Activated CD4-positive, alpha-beta T cell treated with anti-CD3 and anti-CD28 coated beads for 36 hours (primary cell): ENCODE measurements at regions not wholly inside any gene's neighbourhood (a gene's known extent, or its start where the extent isn't known, plus 50 kb on each side); places are given as distances from the start of the nearest gene placed in this dataset.

Source experiments
- ATAC-seq: fragments of 200-7000 bp; cut with Tn5 transposase; one replicate; pipeline ENCODE4 v1.10.0; 2021; ENCODE audit warnings: mild to moderate bottlenecking, moderate library complexity
- CTCF ChIA-PET: fragments of 350-600 bp; sonication (Branson Sonifier 250); formaldehyde crosslinking; loops from one replicate; lab custom pipeline; 2021; ENCODE audit warnings: antibody characterized with exemption; lab: Charles Lee
- POLR2A ChIA-PET: fragments of 350-600 bp; sonication (Branson Sonifier 250); formaldehyde crosslinking; loops from one replicate; lab custom pipeline; 2021; ENCODE audit warnings: antibody characterized with exemption, inconsistent platforms; lab: Charles Lee
- DNase-seq: peaks from one replicate; pipeline ENCODE4 v3.0.0-alpha.2; 2020
- H3K27ac Mint-ChIP-seq: one replicate; pipeline ENCODE4 v1.8.0; 2021; ENCODE audit warnings: mixed read lengths
- H3K27me3 Mint-ChIP-seq: one replicate; pipeline ENCODE4 v1.8.0; 2021; ENCODE audit warnings: mixed read lengths
- H3K36me3 Mint-ChIP-seq: one replicate; pipeline ENCODE4 v1.8.0; 2021; ENCODE audit warnings: low read depth, mixed read lengths
- H3K4me1 Mint-ChIP-seq: one replicate; pipeline ENCODE4 v1.8.0; 2021; ENCODE audit warnings: mixed read lengths
- H3K4me3 Mint-ChIP-seq: one replicate; pipeline ENCODE4 v1.8.0; 2021; ENCODE audit warnings: mild to moderate bottlenecking, moderate library complexity, mixed read lengths
- H3K9me3 Mint-ChIP-seq: one replicate; pipeline ENCODE4 v1.8.0; 2021; ENCODE audit warnings: low read depth, mixed read lengths
- intact Hi-C, 2 experiments: fragments of 100-400 bp; cut with DNase I in 1 of 2; cut with micrococcal nuclease in 1 of 2; formaldehyde crosslinking; loops; one replicate each; pipeline versions ENCODE4 v1.14.2 to v1.15.1; 2022 to 2024; cut with DNase I, micrococcal nuclease

DNA sequence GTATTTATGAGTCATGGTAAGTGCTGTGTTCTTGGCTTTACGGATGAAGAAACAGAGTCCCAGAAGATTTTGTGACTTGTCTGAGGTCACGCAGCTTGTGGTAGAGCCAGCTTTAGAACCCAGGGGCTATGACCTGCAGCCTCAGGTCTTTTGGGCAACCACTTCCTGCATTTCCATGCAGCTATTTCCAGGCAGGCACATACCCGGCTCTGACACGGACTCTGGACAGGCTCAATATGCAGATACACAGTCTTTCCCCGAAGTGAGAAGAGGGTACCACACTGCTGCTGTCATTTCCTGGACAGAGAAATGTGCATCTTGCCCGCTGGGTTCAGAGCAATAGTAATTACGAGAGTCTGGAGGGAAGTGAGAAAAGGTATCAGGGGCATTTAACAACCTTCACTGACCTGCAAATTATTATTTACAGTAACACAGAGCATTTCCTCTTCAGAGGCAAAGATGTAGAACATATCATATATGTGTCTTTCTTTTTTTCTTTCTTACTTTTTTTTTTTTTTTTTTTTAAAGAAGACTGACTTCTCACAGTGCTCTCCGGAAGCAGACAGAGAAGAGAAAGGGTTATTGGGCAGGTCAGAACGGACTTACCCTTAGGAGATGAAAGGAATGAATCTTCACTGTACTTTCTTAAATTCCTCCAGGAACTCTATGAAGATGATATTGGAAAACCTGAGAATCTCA, 185.1 kb downstream of the CLIC5 start:
- peak overlapping the region; percentile 93 for H3K27ac Mint-ChIP-seq
- H3K9me3 Mint-ChIP-seq = no peaks in the 10 kb centered on the region
- H3K27me3 Mint-ChIP-seq = peaks cover 4% of the 10 kb centered on the region
- POLR2A ChIA-PET = interaction anchor here (0.7 to 1.5 kb wide), 4 partner anchors 8 to 126 kb away, joined by 3 to 6 read pairs (median 4); no protein-coding TSS in a partner anchor
- peaks cover 46% of the 10 kb centered on the region for H3K4me1 Mint-ChIP-seq
- CTCF ChIA-PET = interaction anchor here (0.5 to 1.5 kb wide), 4 partner anchors 7 to 163 kb away, joined by 3 to 4 read pairs (median 4); no protein-coding TSS in a partner anchor
- peaks cover 4% of the 10 kb centered on the region for H3K36me3 Mint-ChIP-seq
- intact Hi-C loops = loop anchor here (1.0 to 5.0 kb wide), 9 partner anchors 28 to 453 kb away; partner anchors contain the start of gene SUPT3H (in 1 of the 2)
- peak overlapping the region; percentile 63 for H3K4me3 Mint-ChIP-seq
- ATAC-seq (peak; percentile 79), DNase-seq (peak; percentile 79)

DNA sequence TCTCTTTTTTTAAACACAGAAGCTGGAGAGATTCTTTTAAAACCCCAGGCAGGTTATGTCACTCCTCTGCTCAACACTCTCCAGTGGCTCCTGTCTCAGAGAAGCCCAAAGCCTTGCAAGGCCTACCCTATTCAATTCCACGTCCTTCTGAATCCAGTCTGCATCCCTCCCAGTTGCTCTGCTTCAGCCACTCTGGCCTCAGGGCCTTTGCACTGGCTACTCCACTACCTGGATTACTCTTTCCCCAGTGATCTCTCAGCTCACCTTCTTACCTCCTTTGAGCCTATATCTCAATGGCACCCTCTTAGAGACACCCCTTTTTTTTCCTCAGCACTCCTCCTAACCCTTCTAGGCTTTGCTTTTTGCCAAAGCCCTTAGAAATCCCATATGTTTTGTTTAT, 185.8 kb downstream of the CLIC5 start:
- Mint-ChIP-seq H3K27ac (peak overlapping the region; percentile 93), H3K36me3 (peaks cover 4% of the 10 kb centered on the region), H3K4me1 (peaks cover 40% of the 10 kb centered on the region), H3K27me3 (peaks cover 5% of the 10 kb centered on the region), H3K9me3 (no peaks in the 10 kb centered on the region), H3K4me3 (peak overlapping the region; percentile 63)
- no peak for DNase-seq
- ChIA-PET CTCF (interaction anchor here (0.9 to 1.5 kb wide), 2 partner anchors 8 to 92 kb away, joined by 3 to 4 read pairs; no protein-coding TSS in a partner anchor), POLR2A (interaction anchor here (0.5 to 1.5 kb wide), 3 partner anchors 29 to 1360 kb away, joined by 3 to 5 read pairs (median 3); no protein-coding TSS in a partner anchor)
- ATAC-seq = peak; percentile 2
- intact Hi-C loops = loop anchor here (1.0 to 10.0 kb wide), 10 partner anchors 28 to 665 kb away; partner anchors contain the start of gene SUPT3H (in 1 of the 2)

DNA sequence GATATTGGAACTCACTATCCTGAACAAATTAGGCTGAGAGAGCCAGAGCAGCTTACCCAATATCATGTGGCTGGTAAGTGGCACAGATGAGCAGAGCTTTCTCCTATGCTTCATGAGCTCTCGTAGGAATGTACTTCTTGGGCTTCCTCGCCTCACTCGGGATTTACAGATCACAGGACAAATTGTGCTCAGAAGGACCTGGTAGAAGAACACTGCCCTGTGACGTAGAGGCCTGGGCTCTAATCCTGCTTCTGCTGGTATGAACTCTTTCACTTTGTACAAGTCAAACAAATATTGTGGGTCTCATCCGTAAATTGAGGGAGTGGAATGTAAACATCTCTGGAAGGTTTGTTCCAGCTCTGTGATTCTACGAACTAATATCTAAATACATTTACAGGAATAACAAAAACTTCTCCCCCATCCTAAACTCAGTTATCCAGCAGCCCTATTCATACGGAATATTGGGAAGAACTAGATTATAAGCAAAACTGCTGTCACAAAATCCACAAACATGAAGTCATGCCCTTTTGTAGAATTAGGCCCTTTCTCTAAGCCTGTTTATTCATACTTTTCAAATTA, 187.6 kb downstream of the CLIC5 start:
- DNase-seq (no peak), ATAC-seq (no peak)
- H3K27me3 Mint-ChIP-seq = peaks cover 5% of the 10 kb centered on the region
- intact Hi-C loops = loop anchor here in 1 of 2 experiments (10.0 kb wide), 1 partner anchor 663 kb away; no protein-coding TSS in a partner anchor
- no peak overlapping the region for H3K4me3 Mint-ChIP-seq
- H3K4me1 Mint-ChIP-seq = peaks cover 49% of the 10 kb centered on the region
- ChIA-PET POLR2A (no interaction called here), CTCF (interaction anchor here (0.6 to 0.8 kb wide), 2 partner anchors 17 to 820 kb away, joined by 3 to 4 read pairs; no protein-coding TSS in a partner anchor)
- no peak overlapping the region for H3K27ac Mint-ChIP-seq
- H3K9me3 Mint-ChIP-seq = no peaks in the 10 kb centered on the region
- peaks cover 4% of the 10 kb centered on the region for H3K36me3 Mint-ChIP-seq

DNA sequence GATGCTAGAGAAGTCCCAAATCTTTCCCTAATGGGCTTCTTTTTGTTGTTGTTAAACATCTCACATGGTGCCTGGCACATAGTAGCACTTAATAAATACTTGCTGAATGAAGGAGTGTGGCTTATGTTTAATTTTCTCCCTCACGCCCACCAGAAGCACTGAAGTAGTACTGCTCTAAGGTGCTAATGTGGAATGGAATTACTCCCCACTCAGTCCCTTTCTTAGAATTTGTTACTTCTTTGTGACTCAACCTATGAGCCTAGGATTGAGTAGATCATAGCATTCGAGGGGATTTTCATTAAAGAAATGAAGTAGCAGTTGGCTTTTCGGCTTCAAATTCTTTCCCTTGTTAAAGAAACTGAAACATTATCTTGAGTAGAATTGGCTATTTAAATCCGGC, 192.8 kb downstream of the CLIC5 start:
- H3K4me1 Mint-ChIP-seq = peaks cover 37% of the 10 kb centered on the region
- no peak overlapping the region for H3K4me3 Mint-ChIP-seq
- peaks cover 11% of the 10 kb centered on the region for H3K36me3 Mint-ChIP-seq
- peak overlapping the region; percentile 95 for H3K27ac Mint-ChIP-seq
- H3K27me3 Mint-ChIP-seq = peaks cover 5% of the 10 kb centered on the region
- peak; percentile 34 for DNase-seq
- intact Hi-C loops = loop anchor here (1.0 to 10.0 kb wide), 10 partner anchors 20 to 658 kb away; no protein-coding TSS in a partner anchor
- ATAC-seq = peak; percentile 88
- peaks cover 7% of the 10 kb centered on the region for H3K9me3 Mint-ChIP-seq
- POLR2A ChIA-PET = interaction anchor here (0.9 kb wide), 1 partner anchor 8 kb away, joined by 6 read pairs; no protein-coding TSS in a partner anchor
- CTCF ChIA-PET = interaction anchor here (1.2 kb wide), 1 partner anchor 99 kb away, joined by 4 read pairs; no protein-coding TSS in a partner anchor

DNA sequence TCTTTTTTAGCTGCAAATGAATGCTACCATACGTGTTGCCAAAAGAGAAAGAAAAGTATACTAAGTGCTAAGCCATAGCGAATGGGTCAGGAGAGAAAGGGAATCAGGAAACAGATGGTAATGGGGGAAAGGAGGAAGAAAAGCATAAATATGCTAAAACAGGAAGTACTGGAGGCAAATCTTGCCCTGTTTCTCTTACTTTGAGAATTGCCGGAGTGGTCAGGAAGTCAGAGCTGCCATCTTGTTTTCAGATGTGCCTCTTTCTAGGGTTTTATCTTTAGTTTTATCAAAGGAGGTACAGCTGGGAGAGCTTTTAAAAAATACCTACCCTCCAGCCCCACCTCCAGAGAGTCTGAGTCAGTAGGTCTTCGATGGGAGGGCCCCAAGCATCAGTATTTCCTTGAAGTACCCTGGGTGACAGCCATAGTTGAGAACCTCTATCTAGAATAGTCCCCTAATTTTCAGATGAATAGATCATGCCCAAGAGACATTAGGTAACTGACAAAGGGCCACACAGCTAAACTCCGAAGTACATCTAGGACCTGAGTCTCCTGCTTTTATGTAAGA, 193.3 kb downstream of the CLIC5 start:
- Mint-ChIP-seq H3K4me3 (peak overlapping the region; percentile 59), H3K27ac (peak overlapping the region; percentile 95), H3K27me3 (peaks cover 5% of the 10 kb centered on the region), H3K36me3 (peaks cover 11% of the 10 kb centered on the region), H3K9me3 (peaks cover 7% of the 10 kb centered on the region), H3K4me1 (peaks cover 37% of the 10 kb centered on the region)
- ATAC-seq = peak; percentile 87
- POLR2A ChIA-PET = interaction anchor here (0.9 kb wide), 1 partner anchor 9 kb away, joined by 6 read pairs; no protein-coding TSS in a partner anchor
- intact Hi-C loops = loop anchor here (1.0 to 10.0 kb wide), 8 partner anchors 20 to 658 kb away; no protein-coding TSS in a partner anchor
- DNase-seq = peak; percentile 59
- CTCF ChIA-PET = interaction anchor here (0.9 to 1.2 kb wide), 2 partner anchors 21 to 100 kb away, joined by 3 to 4 read pairs; no protein-coding TSS in a partner anchor

DNA sequence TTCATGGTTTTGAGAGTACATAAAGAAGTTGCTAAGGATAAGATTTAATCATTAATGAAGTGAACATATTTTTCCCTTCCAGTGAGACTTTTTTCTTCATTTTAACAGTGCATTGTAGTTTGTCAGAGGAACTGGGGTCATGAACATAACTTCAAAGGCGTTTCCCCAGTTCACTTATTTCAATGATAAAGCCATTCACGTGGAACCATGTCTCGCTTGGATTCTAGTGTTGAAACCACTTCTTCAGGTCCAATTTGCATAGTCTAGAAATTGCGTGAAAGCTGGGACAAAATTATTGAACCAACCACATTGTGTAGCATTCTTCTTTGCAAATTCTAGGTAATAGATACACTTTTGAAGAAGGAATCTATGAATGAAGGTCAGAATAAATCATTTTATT, 197.0 kb downstream of the CLIC5 start:
- no peaks in the 10 kb centered on the region for H3K27me3 Mint-ChIP-seq
- H3K9me3 Mint-ChIP-seq = peaks cover 7% of the 10 kb centered on the region
- POLR2A ChIA-PET = no interaction called here
- H3K4me1 Mint-ChIP-seq = peaks cover 46% of the 10 kb centered on the region
- intact Hi-C loops = no loop called here
- H3K36me3 Mint-ChIP-seq = peaks cover 7% of the 10 kb centered on the region
- H3K27ac Mint-ChIP-seq = no peak overlapping the region
- ATAC-seq (no peak), DNase-seq (no peak)
- CTCF ChIA-PET = interaction anchor here (0.7 kb wide), 1 partner anchor 19 kb away, joined by 3 read pairs; no protein-coding TSS in a partner anchor
- H3K4me3 Mint-ChIP-seq = no peak overlapping the region

DNA sequence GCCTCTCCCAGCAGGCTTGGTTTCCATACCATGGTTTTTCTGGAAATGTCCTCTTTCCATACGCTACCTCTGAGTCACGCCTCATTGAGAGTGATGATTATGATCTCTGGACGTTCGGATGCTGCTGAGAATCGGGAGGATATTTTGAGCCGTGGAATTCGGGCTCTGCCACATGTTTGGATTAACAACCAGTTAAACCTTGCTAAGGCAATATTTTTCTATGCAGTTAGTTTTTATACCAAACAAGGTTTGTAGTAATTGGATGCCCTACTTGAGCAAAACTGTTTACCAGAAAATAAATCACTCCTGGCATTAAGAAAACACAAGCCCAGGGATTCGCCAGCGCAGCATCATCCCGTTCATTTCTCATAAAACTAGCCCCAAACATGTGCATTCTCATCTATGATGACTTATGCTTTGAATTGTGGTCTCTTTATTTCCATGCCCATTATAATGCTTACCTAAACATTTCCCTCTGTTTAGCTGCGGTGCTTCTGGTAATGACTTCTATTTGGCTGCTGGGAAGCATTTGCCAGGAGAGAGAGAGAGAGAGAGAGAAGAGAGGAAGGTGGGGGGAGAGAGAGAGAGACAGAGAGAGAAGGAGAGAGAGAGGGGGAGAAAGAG, 198.9 kb downstream of the CLIC5 start:
- Mint-ChIP-seq H3K27ac (peak overlapping the region; percentile 61), H3K4me1 (peaks cover 29% of the 10 kb centered on the region), H3K36me3 (peaks cover 4% of the 10 kb centered on the region), H3K4me3 (no peak overlapping the region), H3K27me3 (peaks cover 4% of the 10 kb centered on the region), H3K9me3 (peaks cover 4% of the 10 kb centered on the region)
- no peak for DNase-seq
- intact Hi-C loops = loop anchor here in 1 of 2 experiments (1.0 kb wide), 1 partner anchor 106 kb away; no protein-coding TSS in a partner anchor
- ChIA-PET CTCF (no interaction called here), POLR2A (no interaction called here)
- no peak for ATAC-seq

DNA sequence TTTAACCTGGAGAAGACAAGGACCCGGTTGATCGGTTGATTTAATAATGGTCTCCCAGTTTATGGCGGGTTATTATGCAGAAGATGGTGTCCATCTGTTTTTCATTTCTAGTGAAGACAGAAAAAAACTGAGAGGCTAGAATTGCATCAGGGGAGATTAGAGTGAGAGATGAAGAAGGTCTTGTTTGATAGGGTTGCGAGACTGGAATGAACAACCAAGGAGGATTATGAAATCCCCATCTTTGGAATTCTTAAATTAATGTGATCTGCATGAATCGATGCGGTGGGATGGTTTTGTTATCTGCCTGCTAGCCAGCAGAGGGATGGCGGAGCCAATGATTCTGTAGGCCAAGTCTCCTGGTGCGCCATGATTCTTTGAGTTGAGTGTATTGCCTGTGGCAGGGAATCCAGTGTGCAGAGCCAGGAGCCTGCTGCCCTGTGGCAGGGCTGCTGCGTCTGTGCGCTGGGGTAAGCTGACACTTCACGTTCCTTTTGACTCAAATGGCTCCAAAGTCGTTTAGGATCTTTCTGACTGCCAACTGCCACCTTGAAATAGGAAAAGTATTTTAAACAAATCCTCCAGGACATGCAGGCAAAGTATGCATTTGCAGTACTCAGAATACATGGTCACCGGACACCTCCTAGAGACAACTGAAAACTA, 200.1 kb downstream of the CLIC5 start:
- H3K4me3 Mint-ChIP-seq = no peak overlapping the region
- peaks cover 20% of the 10 kb centered on the region for H3K4me1 Mint-ChIP-seq
- no peak overlapping the region for H3K27ac Mint-ChIP-seq
- DNase-seq (no peak), ATAC-seq (no peak)
- ChIA-PET CTCF (interaction anchor here (0.6 kb wide), 1 partner anchor 238 kb away, joined by 3 read pairs; no protein-coding TSS in a partner anchor), POLR2A (no interaction called here)
- H3K36me3 Mint-ChIP-seq = no peaks in the 10 kb centered on the region
- H3K27me3 Mint-ChIP-seq = peaks cover 5% of the 10 kb centered on the region
- intact Hi-C loops = no loop called here
- peaks cover 3% of the 10 kb centered on the region for H3K9me3 Mint-ChIP-seq

DNA sequence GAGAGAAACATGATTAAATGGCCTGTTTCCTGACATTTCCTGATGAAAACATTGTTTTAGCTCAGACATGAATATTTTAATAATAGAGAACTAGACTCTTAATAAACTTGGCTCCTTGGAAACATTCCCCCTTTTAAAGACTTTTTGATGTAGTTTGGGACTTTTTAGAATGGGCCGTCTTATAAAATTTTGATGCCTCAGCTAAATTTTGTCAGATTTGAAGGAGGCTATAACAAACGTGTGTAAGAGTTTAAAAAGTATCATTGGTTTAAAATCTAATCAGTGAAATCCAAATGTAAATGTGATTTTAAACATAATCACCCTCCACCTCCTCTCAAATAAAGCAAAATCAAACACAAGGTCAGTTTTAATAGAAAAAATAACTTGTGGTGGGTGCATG, 200.9 kb downstream of the CLIC5 start:
- ATAC-seq = no peak
- intact Hi-C loops = no loop called here
- Mint-ChIP-seq H3K4me3 (no peak overlapping the region), H3K36me3 (no peaks in the 10 kb centered on the region), H3K9me3 (peaks cover 3% of the 10 kb centered on the region), H3K27ac (no peak overlapping the region), H3K27me3 (peaks cover 5% of the 10 kb centered on the region), H3K4me1 (peaks cover 18% of the 10 kb centered on the region)
- no peak for DNase-seq
- POLR2A ChIA-PET = no interaction called here
- CTCF ChIA-PET = no interaction called here

DNA sequence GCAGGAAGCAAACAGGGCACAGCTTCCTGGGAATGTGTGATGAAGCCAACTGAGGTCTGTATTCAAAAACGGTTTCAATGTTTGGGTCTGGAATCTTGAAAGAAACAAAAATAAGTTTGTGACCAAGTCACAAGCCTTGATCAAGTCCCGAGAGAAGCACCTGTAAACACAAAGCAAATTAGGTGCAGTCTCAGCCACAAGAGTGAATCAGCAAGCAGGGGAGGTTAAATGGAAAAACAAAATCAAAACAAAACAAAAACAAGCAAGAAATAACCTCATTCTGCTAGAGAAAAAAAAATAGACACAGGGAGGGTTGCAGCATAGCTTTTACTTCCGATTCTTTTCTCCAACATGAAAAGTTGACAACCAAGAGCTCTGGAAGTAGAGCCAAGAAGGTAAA, 201.7 kb downstream of the CLIC5 start:
- peaks cover 18% of the 10 kb centered on the region for H3K4me1 Mint-ChIP-seq
- H3K9me3 Mint-ChIP-seq = peaks cover 3% of the 10 kb centered on the region
- ChIA-PET POLR2A (interaction anchor here (0.7 kb wide), 1 partner anchor 1417 kb away, joined by 3 read pairs; no protein-coding TSS in a partner anchor), CTCF (no interaction called here)
- peak overlapping the region; percentile 43 for H3K27ac Mint-ChIP-seq
- ATAC-seq (peak; percentile 36), DNase-seq (no peak)
- peaks cover 5% of the 10 kb centered on the region for H3K27me3 Mint-ChIP-seq
- intact Hi-C loops = no loop called here
- H3K36me3 Mint-ChIP-seq = no peaks in the 10 kb centered on the region
- H3K4me3 Mint-ChIP-seq = no peak overlapping the region
